ENCODE measurements at regions not wholly inside any gene's neighbourhood (a gene's known extent, or its start where the extent isn't known, plus 50 kb on each side); places are given as distances from the start of the nearest gene placed in this dataset.

GRCh38 chr13:29654384-29654783 is 58.9 kb upstream of the SLC7A1 start:
- H3K4me2 ChIP-seq (ENCODE audit: extremely low read depth, insufficient read depth, low read length), result no peak overlapping the region
- no peaks in the 10 kb centered on the region for H3K79me2 ChIP-seq (ENCODE audit: control insufficient read depth, insufficient read depth, low read length)
- no peak overlapping the region for H3K9ac ChIP-seq (ENCODE audit: insufficient read depth, low read length)
- no peak overlapping the region for H2AFZ ChIP-seq (ENCODE audit: low read length)
- no peak for DNase-seq (ENCODE audit: low read depth in 2 of 2)
- TF ChIP-seq CTCF (conservative IDR thresholded peaks at IDR 0.05 in 1 of 2, IDR thresholded peaks at IDR 0.05 in 1 of 2; ENCODE audit: low read depth in 1 of 2, low read length in 2 of 2) (no peak), EZH2 (IDR thresholded peaks at IDR 0.05; ENCODE audit: low read length, missing control alignments) (no peak)
- H3K27me3 ChIP-seq (ENCODE audit: control insufficient read depth, insufficient read depth, low read length), result no peaks in the 10 kb centered on the region
- no peak overlapping the region for H3K4me3 ChIP-seq (replicated peaks in 1 of 4; ENCODE audit: control extremely low read depth in 1 of 4, insufficient read depth in 1 of 4, low read depth in 3 of 4, low read length in 4 of 4)
- no peaks in the 10 kb centered on the region for H3K9me3 ChIP-seq (ENCODE audit: control insufficient read depth, insufficient read depth, low read depth, low read length)
- H3K36me3 ChIP-seq (ENCODE audit: control insufficient read depth, insufficient read depth, low read length), result no peaks in the 10 kb centered on the region
- H3K4me1 ChIP-seq (ENCODE audit: control insufficient read depth, extremely low read depth, insufficient read depth, low read length), result peaks cover 10% of the 10 kb centered on the region
- no peaks in the 10 kb centered on the region for H4K20me1 ChIP-seq (ENCODE audit: control insufficient read depth, extremely low read depth, insufficient read depth, low read length)
- H3K27ac ChIP-seq (ENCODE audit: insufficient read depth, low read length), result no peak overlapping the region

- Histone ChIP-seq H3K9ac (ENCODE audit: insufficient read depth, low read length) (no peak overlapping the region), H3K27ac (ENCODE audit: insufficient read depth, low read length) (no peak overlapping the region), H3K4me2 (ENCODE audit: extremely low read depth, insufficient read depth, low read length) (no peak overlapping the region), H4K20me1 (ENCODE audit: control insufficient read depth, extremely low read depth, insufficient read depth, low read length) (no peaks in the 10 kb centered on the region), H3K9me3 (ENCODE audit: control insufficient read depth, insufficient read depth, low read depth, low read length) (no peaks in the 10 kb centered on the region), H3K4me3 (replicated peaks in 1 of 4; ENCODE audit: control extremely low read depth in 1 of 4, insufficient read depth in 1 of 4, low read depth in 3 of 4, low read length in 4 of 4) (no peak overlapping the region), H3K36me3 (ENCODE audit: control insufficient read depth, insufficient read depth, low read length) (no peaks in the 10 kb centered on the region), H2AFZ (ENCODE audit: low read length) (no peak overlapping the region), H3K4me1 (ENCODE audit: control insufficient read depth, extremely low read depth, insufficient read depth, low read length) (no peaks in the 10 kb centered on the region), H3K79me2 (ENCODE audit: control insufficient read depth, insufficient read depth, low read length) (no peaks in the 10 kb centered on the region), H3K27me3 (ENCODE audit: control insufficient read depth, insufficient read depth, low read length) (no peaks in the 10 kb centered on the region)
- TF ChIP-seq EZH2 (IDR thresholded peaks at IDR 0.05; ENCODE audit: low read length, missing control alignments), result no peak
- TF ChIP-seq CTCF (conservative IDR thresholded peaks at IDR 0.05 in 1 of 2, IDR thresholded peaks at IDR 0.05 in 1 of 2; ENCODE audit: low read depth in 1 of 2, low read length in 2 of 2), result no peak
- DNase-seq (ENCODE audit: low read depth in 2 of 2), result no peak
Observed at GRCh38 chr13:29648760-29649159, 53.3 kb upstream of the SLC7A1 start.
